ENCODE measurements at regions not wholly inside any gene's neighbourhood (a gene's known extent, or its start where the extent isn't known, plus 50 kb on each side); places are given as distances from the start of the nearest gene placed in this dataset.

GRCh38 chr12:93314177-93314497 lies 63.6 kb upstream of the NUDT4 start:
- TF ChIP-seq, protein P1, sequence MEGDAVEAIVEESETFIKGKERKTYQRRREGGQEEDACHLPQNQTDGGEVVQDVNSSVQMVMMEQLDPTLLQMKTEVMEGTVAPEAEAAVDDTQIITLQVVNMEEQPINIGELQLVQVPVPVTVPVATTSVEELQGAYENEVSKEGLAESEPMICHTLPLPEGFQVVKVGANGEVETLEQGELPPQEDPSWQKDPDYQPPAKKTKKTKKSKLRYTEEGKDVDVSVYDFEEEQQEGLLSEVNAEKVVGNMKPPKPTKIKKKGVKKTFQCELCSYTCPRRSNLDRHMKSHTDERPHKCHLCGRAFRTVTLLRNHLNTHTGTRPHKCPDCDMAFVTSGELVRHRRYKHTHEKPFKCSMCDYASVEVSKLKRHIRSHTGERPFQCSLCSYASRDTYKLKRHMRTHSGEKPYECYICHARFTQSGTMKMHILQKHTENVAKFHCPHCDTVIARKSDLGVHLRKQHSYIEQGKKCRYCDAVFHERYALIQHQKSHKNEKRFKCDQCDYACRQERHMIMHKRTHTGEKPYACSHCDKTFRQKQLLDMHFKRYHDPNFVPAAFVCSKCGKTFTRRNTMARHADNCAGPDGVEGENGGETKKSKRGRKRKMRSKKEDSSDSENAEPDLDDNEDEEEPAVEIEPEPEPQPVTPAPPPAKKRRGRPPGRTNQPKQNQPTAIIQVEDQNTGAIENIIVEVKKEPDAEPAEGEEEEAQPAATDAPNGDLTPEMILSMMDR (IDR thresholded peaks at IDR 0.05; ENCODE audit: insufficient read depth, low read depth, low read length), result no peak
- TF ChIP-seq EZH2 (IDR thresholded peaks at IDR 0.05; ENCODE audit: insufficient read depth, low read length), result no peak

All from astrocyte (in vitro differentiated cells and primary cell).